HG03442 (cell line): ENCODE measurements at regions not wholly inside any gene's neighbourhood (a gene's known extent, or its start where the extent isn't known, plus 50 kb on each side); places are given as distances from the start of the nearest gene placed in this dataset.

Source experiments
- ATAC-seq: cut with Tn5 transposase; IDR thresholded peaks from one replicate; pipeline ENCODE4 v1.9.1; 2021; ENCODE audit warnings: mild to moderate bottlenecking, moderate library complexity; ENCODE audit not compliant: unreplicated experiment

DNA sequence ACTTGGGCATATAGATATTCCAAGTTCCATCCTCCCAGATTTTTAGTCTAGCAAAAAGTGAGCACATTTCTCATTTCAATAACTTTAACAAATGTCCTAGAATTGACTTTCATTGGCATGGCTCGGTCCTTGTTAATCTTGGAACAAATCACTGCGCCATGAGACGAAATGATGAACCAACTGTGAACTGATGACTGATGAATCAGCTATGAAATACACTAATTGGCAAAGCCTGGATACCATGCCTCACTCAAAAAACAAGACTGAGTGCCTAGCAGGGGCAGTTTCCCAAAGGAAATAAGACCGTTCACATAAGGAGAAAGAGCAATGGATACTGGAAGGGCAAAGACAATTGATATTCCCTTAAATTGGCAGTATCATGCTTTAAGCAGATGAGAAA lies 248.6 kb upstream of the VEGFC start:
- ATAC-seq = no peak

DNA sequence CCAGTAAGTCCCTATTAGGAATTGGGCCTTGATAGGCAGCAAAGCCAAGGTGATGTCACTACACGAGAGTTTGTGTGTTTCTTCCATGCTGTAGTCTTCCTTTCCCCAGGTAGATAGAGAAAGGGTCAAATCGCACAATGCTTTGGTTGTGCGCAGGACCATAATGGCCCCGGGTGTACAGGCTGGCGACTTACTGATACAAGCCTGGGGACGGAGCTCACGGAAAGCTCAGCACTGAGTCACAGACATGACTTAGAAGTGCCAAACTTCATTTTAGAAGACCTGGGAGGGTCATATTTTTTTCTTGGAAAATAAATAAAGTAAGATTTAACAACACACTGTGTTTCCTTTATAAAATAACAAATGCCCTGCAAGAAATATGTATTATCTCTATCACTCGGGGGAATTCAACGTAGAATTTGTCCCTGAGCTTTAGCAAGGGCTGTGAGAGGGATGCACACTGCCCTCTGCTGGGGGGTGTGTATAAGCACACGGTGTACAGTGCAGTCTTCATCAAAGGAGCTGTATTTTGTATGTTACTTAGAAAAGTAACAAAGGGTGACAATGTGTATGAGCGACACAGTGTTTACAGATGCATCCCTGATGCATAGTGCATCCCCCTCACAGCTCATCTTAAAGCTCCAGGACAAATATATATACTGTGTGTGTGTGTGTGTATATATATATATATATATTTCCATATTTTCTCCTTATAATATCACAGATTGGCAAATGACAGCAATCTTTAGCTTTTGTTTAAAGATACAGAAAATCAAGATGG lies 254.5 kb upstream of the VEGFC start:
- ATAC-seq = peak; percentile 82

DNA sequence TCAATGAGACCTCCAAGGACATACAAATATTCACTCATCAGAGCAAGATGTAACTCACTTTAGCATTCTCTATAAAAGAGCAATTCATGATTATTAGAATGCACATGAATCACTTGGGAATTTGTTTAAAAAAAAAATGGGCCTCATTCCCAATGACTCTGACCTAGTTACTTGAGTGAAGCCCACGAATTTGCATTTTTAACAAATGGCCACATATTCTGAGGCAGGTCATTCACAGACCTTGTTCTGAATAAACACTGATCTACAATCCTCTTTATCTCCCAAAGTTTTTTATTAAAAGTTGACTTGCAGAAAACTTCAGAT lies 255.1 kb upstream of the VEGFC start:
- ATAC-seq = no peak

DNA sequence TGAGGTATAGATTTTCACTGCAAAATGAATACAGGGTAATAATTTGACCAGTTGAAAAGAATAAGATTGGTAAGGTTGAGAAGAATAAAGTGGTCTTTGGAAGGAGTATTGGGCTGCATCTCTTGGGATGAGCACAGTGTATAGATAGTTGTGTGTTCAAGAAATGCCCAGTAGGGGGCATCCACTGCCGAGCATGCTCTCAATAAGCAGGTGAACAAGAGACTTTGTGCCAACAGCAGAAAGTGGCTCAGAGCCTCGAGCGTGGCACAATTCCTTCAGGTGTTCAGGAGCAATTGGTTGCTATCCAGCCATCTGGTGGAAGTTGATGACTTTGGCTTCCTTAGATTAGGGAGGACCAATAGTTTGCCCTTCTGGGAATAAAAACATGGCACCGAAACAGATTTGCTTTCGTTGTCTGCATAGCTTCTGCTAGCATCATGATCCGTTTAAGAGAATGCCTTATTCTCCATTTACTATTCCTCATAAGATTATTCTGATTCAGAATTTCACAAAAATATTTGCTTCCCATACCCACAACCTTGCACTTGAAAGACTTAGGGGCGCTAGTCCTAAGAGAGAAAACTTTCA lies 258.1 kb upstream of the NEIL3 start:
- peak; percentile 85 for ATAC-seq

DNA sequence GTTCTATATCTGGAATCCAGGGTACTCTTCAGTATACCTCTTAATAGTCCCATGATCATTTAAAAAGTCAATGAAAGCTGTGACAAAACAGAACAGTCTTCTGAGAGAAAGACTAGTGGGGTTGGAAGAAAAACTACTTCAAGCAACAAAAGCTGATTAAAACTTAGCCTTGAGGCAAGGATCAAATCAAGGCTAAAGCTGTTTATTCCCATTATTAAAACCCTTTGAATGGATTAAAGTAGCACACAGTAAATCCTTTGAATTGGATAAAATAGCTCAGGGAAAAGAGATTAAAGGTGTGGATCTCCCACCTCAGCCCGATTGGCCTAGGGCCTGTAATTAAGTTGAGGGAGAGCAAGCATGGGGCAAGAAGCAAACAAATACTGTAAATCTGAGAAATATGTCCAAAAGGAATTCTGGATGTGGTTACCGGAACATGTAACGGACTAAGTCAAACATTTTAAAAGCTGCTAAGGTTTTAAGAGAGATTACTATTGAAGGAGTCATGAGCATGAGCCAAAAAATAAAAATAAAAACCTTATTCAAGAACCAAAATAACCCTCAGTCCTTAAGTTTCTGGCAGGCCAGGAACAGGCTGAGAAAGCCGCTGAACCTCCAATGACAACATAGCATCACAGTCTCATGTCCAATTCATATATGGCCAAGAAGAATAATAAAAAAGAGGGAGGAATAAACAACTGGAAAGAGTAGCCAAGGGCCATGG lies 257.3 kb upstream of the NEIL3 start:
- ATAC-seq = no peak

DNA sequence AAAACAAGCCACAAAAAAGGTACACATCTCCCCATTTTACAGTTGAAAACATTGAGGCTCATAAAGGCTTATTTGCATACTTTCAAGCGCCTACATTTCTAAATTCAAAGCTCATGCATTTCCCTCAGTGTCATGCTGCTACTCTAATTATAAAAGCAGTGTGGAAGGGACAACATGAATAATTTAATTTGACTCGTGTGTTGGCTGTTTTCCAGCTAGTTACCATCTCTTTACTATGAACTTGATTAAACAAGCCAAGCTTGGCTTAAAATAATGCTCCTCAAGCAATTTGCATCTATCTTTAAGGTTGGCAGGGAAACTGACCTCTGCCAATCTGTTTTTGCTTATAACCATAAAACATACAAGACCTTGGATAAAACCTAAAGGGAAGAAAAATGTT lies 252.5 kb upstream of the NEIL3 start:
- no peak for ATAC-seq

DNA sequence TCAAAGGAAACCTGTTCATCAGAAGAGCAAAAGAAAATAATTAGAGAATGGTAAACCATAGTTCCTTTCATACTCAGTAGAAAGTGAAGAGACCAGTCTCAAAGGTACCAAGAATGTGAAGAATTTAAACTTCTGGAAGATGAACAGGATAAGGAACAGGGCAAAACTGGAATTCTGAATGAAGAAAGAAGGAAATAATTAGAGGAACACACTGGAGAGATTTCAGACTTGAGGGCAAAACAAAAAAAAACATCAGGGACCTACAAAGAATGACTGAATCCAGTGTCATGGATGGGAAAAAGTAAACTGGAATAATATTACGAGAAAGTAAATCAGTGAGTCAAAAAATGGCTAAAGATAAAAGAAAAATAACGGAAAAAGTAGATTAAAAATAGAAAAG lies 245.6 kb upstream of the NEIL3 start:
- no peak for ATAC-seq

DNA sequence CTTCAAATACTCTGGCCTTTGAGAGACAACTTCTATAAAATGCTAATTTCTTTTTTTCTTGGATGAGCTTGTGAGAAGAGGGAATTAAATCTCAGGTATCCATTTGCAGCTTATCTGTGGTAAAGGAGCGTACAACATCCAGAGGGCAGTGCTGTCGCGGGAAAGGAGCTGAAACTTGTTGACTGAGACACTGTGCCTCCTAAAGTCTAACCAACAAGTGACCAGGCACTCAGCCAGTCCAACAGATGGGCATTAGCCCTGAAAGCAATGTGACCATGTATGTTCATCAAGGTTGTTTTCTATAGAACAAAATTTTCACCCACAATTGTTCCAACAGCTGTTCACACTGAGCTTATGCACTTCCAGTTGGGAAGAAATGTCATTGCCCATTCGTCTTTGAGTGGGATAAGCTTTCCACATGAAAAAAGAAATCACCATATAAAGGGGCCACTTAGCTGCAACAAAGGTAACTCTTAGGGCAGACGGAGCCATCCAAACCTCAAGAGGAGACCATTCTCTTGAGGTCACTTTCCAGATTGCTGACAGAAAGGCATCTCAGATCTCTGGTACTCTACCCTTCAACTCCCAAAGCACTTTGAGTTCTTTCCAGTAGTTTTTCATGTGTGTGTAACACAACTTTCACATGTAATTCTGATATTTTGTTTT lies 244.8 kb upstream of the NEIL3 start:
- ATAC-seq = no peak

DNA sequence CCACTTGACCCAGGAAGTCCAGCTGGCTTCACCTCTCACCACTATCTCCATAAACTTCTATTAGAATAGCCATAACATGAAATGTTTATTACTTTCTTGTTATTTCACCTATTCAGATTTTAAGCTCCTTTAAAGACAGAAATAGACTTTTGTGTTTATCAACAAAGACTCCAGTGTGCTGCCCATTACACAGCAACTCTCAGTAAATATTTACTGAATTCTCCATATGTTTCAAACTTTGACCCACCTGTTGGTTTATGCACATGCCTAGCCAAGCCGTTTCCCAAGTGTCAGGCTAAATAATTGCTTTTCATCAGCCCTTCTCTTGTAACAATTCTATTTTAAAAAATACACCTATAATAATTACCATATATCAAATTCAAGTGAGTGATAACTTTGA lies 242.9 kb upstream of the NEIL3 start:
- no peak for ATAC-seq

DNA sequence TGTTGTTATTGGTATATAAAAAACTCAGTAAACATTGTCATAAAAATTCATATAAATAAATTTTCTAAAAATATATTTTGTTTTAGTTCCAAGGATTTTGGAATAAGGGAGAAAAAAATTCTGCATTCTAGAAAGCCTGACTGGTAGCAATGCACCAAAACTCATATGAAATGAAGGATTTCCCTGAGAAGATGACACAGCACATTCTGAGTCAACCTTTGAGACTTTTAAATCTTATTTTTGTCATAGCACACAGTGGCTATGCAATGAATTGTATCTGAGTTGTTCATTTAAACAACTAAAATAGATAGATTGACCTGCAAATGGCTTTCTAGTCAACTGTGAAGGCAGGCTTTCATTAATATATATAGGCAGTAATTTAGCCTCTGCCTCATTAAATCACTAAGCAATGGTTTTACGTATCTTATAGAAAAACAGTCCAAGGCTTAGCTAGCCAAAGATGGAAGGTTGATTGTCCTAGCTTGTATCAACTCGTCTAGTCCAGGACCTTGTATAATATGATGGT lies 239.1 kb upstream of the NEIL3 start:
- ATAC-seq = no peak

DNA sequence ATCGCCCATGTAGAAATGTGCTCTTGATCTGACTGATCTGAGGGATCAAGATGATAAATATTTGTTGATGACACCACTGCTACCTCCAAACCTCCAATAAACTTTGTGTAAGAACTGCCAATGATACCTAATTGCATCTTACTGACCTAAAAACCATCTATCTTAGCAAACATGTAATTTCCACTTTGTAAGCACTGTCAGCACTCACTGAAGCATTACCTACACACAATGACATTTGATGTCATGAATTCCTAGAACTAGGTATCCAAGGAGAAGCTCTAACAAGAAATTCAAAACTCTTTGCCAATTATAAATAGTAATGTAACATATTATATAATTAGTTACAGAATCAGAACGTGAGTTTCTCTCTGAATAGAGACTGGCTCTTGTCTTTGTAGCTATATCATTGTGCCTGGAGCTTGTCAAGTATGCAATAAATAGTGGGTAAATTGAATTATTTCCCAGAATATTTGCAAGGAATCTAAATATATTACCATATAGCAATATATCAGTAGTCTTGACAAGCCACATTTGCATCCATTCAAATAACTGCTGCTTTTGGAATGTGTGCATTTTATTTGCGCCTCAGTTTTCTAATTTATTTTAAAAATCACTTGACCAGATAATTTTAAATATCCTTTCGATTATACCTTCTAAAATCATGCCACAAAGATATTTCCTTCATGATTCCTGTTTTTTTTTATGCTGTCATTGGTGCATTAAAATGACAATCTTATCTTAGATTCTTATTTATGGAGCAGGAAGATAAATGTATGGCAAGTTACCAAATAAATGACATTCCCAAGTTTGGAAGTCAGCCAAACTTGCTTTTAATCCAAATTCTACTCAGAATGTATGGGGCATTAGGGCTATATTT lies 232.3 kb upstream of the NEIL3 start:
- ATAC-seq = no peak

DNA sequence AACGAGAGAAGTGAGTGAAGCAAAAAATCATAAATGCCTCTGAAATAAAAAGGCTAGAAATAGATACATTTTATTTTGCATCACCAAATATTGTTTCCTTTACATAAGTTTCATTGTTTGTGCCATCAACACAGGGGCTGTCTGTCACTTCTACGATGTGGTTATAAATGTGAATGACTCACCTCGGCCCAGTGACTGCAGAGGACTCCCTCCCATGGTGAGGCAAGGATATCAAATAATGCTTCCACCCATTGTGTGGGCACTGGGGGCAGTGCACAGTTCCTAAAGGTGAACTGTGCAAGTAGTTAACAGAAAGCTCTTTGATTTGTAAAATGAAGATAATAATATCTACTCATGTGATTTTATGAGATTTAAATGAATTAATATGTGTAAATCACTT lies 230.3 kb upstream of the NEIL3 start:
- ATAC-seq = no peak

DNA sequence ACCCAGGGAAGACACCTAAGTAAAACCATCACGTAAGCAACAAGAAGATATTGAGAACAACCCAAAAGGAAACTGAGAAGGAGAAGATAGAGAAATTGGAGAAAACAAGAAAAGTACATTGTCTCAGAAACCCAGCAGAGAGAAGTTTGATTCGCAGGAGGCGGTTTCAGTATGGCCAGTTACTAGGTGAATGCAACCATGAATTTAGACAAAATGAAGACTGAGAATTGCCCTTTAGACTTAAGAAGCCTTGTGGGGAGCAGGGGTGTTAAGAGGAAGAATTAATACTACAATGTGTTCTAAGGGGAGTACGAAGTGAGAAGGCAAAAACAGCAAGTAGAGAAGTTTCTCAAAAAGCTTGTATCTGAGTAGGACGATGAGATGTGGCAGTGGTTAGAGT lies 229.3 kb upstream of the NEIL3 start:
- no peak for ATAC-seq

DNA sequence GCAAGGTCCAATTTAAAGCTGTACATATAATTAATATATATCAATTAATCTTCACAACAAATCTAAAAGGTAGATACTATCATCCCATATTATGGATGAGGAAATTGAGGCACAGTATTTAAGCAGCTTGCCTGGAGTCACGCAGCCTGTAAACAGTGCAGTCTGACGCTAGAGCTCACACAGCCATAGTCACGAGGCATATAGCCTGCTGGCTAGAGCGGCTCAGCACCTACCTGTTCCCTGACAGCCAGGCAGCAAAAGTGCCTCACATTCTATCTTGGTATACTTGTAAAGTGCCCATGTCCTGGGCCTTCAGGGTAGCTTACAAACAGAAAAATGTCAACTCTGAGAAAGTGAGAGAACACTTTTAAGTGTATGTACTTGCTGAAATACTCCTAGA lies 222.6 kb upstream of the NEIL3 start:
- no peak for ATAC-seq

DNA sequence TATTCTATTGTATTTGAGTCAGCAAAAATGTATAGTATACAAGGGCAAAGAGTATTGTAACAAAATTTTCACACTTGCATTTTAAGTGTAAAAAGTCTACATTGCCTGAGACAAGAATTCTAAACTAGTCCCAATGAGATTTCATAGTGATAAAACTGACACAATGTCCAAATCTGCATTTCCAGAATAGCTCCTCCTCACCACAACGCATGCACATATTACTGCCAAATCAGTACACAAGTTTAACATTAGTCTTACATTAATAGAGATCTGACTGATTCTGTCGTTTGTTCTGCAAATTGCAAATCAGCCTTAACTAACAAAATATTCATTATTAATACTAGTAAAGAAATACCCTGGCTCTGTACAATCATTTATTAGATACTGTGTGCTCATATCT lies 222.2 kb upstream of the NEIL3 start:
- ATAC-seq = no peak

DNA sequence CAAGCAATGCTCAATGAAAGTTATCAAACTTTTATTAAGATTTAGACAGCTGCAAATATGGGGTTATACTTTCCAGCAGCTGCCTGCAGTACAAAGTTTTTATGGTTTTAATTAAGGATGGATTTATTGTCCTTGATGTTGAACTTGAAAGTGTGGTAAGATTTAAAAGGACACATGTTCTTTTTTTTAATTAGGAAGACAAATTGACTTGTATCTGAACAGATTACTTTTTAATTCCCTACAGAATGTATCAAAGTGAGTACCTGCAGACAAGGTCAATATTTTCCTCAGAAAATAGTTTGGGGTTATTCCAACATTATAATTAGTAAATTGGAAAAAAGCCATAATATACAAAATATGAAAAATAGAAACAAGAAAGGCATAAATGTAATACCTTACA lies 218.2 kb upstream of the NEIL3 start:
- no peak for ATAC-seq

DNA sequence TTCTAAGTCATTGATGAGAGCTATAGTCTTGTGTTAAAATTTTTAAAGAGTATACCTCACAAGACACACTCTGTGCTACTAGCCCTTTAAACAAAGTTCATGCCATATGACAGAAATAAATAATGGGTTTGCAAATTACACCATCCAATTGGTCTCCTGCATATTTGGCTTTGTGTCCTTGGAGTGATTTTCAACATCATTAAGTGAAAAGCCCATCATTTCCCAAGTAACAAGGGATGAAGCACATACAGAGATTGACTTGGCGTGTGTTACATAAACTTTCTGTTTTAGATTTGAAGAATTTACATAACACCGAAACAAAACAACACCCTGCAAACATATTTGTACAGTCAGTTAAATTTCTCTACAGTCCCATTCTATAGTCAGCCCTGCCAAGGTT lies 216.9 kb upstream of the NEIL3 start:
- no peak for ATAC-seq

DNA sequence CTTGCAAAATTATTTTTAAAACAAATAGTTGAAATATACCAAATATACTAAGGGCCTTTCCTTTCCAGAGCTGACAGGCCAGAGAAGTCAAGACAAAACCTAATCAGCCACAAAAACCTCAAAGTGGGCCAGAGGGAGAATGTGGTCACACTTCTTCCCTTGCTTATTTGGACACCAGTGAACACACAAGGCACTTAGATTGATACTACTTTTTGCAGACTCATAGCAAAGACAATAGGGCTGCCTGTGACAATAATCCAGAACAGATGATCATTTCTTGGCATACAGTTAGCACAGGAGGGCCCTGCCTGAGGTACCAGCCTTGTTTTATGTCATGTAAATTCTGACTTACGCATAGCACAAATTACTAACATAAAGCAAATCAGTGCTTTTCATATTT lies 215.7 kb upstream of the NEIL3 start:
- ATAC-seq = no peak

DNA sequence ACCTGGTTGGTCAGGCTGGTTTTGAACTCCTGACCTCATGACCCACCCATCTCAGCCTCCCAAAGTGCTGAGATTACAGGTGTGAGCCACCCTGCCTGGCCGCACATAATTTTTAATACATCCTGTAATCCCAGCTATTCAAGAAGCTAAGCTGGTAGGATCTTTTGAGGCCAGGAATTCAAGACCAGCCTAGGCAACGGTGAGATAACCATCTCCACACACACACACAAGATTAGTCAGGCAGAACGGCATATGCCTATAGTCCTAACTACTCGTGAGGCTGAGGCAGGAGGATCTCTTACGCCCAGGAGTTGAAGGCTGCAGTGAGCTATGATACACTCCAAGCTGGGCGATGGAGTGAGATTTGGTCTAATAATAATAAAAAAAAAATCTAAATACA lies 212.4 kb upstream of the NEIL3 start:
- ATAC-seq = no peak

DNA sequence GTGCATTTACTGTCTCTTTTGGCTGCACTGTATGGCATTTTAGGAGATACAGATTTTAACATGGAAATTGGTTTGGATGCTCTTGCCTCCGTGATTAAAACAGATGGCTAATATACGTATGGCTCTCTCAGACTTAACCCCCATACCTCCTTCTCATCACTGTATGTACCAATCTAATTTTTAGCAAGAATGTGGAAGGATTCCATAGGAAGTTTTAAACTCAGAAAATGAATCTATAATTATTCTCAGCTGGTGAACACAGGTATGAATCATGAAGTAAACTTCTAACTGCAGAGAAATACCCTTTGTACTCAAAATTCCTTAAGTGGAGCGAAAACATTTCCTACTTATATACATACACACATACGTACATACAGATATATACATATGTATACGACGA lies 210.5 kb upstream of the NEIL3 start:
- no peak for ATAC-seq

DNA sequence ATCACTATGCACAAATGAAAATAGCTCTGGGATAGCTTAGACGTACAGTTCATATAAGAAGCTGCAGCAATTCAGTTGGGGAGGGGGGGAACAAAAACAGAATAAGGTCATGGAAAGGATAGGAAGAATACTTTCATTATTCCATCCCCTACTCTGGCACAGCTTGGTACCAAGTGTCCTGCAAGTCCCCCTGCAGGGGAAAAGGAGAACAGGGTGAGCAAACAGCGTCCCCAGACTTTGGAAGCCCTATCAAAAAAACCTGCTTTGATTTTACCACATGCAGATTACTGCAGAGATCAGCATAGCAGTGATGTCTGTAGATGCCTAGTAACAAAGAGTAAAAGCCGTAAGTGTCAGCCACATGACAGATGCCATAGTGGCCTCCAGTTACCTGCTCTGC lies 209.4 kb upstream of the NEIL3 start:
- no peak for ATAC-seq
